D721Med (cell line): ENCODE measurements at regions not wholly inside any gene's neighbourhood (a gene's known extent, or its start where the extent isn't known, plus 50 kb on each side); places are given as distances from the start of the nearest gene placed in this dataset.

Source experiments
- DNase-seq: peaks from one replicate; pipeline ENCODE4 v3.0.0; 2011; ENCODE audit warnings: low spot score; ENCODE audit not compliant: insufficient read length
- FAIRE-seq: peaks from 2 replicates; lab custom pipeline; 2011; peaks lifted over from hg19 to GRCh38; lab: Jason Lieb, UNC
- CTCF ChIP-seq: IDR thresholded peaks from 2 replicates; pipeline ENCODE4 v1.5.1; 2012; ENCODE audit warnings: mild to moderate bottlenecking, control low read depth; ENCODE audit not compliant: insufficient read depth; ENCODE audit errors: missing control alignments

GRCh38 chrX:45876206-45876605 lies 669.0 kb downstream of the ZNF674 start:
- FAIRE-seq (no peak), DNase-seq (no peak)
- no peak for TF ChIP-seq CTCF

- DNase-seq (no peak), FAIRE-seq (no peak)
- TF ChIP-seq CTCF = no peak
These were observed 671.4 kb downstream of the ZNF674 start for GRCh38 chrX:45873781-45874180.

GRCh38 chrX:45872480-45872879 lies 671.8 kb upstream of the DIPK2B start:
- FAIRE-seq (no peak), DNase-seq (no peak)
- TF ChIP-seq CTCF = no peak

GRCh38 chrX:45868425-45868824 lies 667.7 kb upstream of the DIPK2B start:
- TF ChIP-seq CTCF = no peak
- DNase-seq = no peak
- no peak for FAIRE-seq

GRCh38 chrX:45862801-45863200 lies 662.1 kb upstream of the DIPK2B start:
- FAIRE-seq = no peak
- DNase-seq = no peak
- no peak for TF ChIP-seq CTCF

GRCh38 chrX:45860450-45860849 lies 659.8 kb upstream of the DIPK2B start:
- no peak for TF ChIP-seq CTCF
- FAIRE-seq = no peak

GRCh38 chrX:45859407-45859806 lies 658.7 kb upstream of the DIPK2B start:
- DNase-seq = no peak
- TF ChIP-seq CTCF = no peak
- no peak for FAIRE-seq

More at GRCh38 chrX:45860450-45860849, 659.8 kb upstream of the DIPK2B start:
- no peak for DNase-seq
